ENCODE measurements at regions not wholly inside any gene's neighbourhood (a gene's known extent, or its start where the extent isn't known, plus 50 kb on each side); places are given as distances from the start of the nearest gene placed in this dataset.

DNA sequence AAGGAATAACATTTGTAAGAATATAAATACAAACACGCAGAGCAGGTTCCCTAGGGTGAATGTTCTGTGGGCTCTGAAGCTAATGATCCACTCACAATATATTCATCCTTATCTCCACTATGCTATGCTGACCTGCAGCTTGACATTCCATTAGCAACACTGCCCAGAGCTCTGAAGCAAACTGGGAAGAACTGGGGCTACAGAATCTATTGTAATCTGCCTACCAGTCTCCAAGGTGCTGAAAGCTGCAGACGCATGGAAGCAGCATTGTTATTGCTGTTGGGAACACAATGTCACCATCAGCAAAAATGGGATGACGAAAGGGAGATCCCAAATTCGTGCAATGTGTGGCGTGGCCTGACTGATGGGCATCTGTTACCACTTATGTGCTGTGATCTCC, 316.7 kb upstream of the RORA start:
- TF ChIP-seq, protein P1, sequence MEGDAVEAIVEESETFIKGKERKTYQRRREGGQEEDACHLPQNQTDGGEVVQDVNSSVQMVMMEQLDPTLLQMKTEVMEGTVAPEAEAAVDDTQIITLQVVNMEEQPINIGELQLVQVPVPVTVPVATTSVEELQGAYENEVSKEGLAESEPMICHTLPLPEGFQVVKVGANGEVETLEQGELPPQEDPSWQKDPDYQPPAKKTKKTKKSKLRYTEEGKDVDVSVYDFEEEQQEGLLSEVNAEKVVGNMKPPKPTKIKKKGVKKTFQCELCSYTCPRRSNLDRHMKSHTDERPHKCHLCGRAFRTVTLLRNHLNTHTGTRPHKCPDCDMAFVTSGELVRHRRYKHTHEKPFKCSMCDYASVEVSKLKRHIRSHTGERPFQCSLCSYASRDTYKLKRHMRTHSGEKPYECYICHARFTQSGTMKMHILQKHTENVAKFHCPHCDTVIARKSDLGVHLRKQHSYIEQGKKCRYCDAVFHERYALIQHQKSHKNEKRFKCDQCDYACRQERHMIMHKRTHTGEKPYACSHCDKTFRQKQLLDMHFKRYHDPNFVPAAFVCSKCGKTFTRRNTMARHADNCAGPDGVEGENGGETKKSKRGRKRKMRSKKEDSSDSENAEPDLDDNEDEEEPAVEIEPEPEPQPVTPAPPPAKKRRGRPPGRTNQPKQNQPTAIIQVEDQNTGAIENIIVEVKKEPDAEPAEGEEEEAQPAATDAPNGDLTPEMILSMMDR (IDR thresholded peaks at IDR 0.05), result no peak
- no peak for TF ChIP-seq POLR2A (IDR thresholded peaks at IDR 0.05)

All from body of pancreas (tissue), 4 donors.